HG03521 (cell line): ENCODE measurements at regions not wholly inside any gene's neighbourhood (a gene's known extent, or its start where the extent isn't known, plus 50 kb on each side); places are given as distances from the start of the nearest gene placed in this dataset.
"Not testable (repeated sequence)": the region's sequence is repeated elsewhere in the genome, so short reads cannot be mapped to it uniquely, and the experiment has no call there.

Source experiments
- ATAC-seq: cut with Tn5 transposase; IDR thresholded peaks from one replicate; pipeline ENCODE4 v1.9.1; 2021; ENCODE audit warnings: mild to moderate bottlenecking, moderate library complexity; ENCODE audit not compliant: unreplicated experiment

DNA sequence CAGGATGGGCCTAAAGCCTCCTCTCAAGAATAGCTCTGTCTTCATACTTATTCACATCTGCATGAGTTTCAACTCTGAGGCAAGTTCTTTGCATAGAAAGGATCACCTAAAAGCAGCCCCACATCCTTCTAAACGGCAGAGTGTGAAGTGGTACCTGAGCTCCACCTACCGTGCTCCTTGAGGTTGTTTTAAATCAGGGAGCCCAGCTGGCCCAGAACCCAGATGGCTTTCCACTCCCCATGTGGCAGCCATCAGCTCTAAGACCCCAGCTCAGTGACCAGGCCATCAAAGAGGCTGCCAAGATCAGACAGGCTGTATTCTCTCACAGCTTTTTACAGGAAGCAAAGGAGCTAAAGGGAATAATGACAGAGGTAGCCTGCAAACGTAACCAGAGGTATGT is 299.3 kb downstream of the RASEF start:
- ATAC-seq, result no peak

GRCh38 chr9:82764061-82764668 is 298.8 kb downstream of the RASEF start:
- ATAC-seq, result no peak

DNA sequence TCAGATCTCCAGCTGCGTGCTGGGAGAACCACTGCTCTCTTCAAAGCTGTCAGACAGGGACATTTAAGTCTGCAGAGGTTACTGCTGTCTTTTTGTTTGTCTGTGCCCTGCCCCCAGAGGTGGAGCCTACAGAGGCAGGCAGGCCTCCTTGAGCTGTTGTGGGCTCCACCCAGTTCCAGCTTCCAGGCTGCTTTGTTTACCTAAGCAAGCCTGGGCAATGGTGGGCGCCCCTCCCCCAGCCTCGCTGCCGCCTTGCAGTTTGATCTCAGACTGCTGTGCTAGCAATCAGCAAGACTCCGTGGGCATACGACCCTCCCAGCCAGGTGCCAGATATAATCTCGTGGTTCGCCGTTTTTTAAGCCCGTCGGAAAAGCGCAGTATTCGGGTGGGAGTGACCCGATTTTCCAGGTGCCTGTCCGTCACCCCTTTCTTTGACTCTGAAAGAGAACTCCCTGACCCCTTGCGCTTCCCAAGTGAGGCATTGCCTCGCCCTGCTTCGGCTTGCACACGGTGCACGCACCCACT is 288.2 kb downstream of the RASEF start:
- ATAC-seq, result not testable (repeated sequence)

- ATAC-seq, result no peak
These were observed 286.4 kb downstream of the RASEF start for GRCh38 chr9:82776508-82776907.

- ATAC-seq, result no peak
These were observed 285.6 kb downstream of the RASEF start for GRCh38 chr9:82777366-82777765.

DNA sequence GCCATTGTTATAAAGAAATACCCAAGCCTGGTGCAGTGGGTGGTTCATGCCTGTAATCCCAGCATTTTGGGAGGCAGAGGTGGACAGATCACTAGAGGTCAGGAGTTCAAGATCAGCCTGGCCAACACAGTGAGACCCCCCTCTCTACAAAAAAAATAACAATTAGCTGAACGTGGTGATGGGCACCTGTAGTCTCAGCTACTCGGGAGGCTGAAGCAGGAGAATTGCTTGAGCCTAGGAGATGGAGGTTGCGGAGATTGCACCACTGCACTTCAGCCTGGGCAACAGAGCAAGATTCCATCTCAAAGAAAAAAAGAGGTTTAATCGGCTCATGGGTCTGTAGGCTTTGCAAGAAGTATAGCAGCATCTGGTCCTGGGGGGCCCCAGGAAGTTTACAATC is 284.0 kb downstream of the RASEF start:
- not testable (repeated sequence) for ATAC-seq

- ATAC-seq, result no peak
These were observed 282.9 kb downstream of the RASEF start for GRCh38 chr9:82780017-82780416.

- ATAC-seq, result no peak
These were observed 281.0 kb downstream of the RASEF start for GRCh38 chr9:82781921-82782392.

DNA sequence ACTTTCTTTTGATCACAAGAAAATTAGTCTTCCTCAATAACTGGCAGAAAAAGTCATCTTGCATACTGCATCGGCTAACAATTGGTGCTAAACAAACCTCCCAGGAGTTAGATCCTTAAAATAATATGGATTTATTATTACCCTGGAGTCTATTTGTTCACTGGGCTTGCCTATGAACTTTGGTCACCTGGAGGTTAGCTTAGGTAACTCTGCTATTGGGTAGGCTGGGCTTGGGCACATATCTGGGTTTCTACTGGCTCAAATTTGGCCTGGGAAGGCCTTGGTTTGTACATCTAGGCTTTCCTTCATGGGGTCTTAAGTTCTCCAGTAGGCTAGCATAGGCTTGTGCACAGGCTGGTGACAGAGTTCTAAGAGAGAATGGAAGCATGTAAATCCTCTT is 279.9 kb downstream of the RASEF start:
- no peak for ATAC-seq

DNA sequence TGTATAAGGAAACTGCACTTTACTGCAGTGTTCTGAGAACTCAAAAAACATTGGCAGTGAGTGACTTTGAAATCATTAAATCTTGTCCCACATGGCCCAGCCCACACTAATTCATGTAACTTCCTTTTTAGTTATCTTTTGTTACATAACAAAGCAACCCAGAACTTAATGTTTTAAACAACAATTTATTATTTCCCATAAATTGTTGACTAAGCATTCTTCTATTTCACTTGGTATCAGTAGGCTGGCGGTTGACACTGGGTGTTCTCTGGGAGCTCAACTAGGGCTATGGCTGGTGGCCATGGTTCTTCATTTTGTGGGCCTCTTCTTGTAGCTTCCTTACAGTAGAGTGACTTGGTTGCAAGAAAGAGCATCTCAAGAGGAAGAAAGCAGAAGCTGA is 278.4 kb downstream of the RASEF start:
- no peak for ATAC-seq

- no peak for ATAC-seq
These were observed 273.7 kb downstream of the RASEF start for GRCh38 chr9:82789155-82789824.

- ATAC-seq, result no peak
These were observed 272.1 kb downstream of the RASEF start for GRCh38 chr9:82790875-82791274.

GRCh38 chr9:82791692-82792091 is 271.2 kb downstream of the RASEF start:
- no peak for ATAC-seq

- no peak for ATAC-seq
These were observed 265.4 kb downstream of the RASEF start for GRCh38 chr9:82797534-82797933.

DNA sequence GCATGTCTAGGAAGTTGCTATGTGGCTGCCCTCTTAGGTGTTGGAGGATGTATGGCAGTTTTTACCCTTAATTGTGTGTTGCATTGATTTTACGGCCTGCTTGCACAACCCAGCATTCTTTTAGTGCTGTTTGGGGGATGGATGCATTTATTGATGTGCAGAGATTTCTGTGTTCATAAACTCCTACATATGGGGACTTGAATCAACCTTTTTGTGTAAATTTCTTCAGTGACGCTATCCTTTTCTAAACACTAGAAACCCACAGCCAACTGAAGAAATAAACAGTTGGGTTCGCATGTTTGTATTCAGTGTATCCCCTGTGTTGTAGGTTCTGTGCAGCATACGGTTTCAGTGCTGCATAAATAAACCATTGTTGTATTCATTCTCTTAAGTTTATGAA is 263.7 kb downstream of the RASEF start:
- no peak for ATAC-seq

DNA sequence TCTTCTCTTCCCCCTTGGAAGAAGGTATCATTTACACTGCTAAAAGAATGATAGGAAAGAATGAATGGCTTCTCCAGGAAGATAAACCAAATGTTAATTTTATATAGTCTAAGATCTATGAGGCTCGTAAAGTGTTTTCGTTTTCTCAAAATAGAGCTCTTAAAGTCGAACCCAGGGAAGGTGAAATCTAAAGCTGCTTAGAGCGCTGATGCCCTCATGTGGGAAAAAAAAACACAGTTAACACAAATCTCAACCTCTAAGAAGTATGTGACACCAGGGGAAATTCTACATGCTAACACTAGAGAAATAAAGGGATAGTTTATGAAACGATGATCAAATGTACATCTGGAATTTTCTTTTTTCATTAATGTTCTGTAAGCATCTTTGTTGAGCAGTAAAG is 257.9 kb downstream of the RASEF start:
- ATAC-seq, result no peak

GRCh38 chr9:82808478-82808877 is 254.5 kb downstream of the RASEF start:
- ATAC-seq, result no peak

GRCh38 chr9:82810915-82811314 is 252.0 kb downstream of the RASEF start:
- no peak for ATAC-seq

GRCh38 chr9:82819260-82819659 is 243.7 kb downstream of the RASEF start:
- no peak for ATAC-seq

- no peak for ATAC-seq
These were observed 242.8 kb downstream of the RASEF start for GRCh38 chr9:82820186-82820585.

- ATAC-seq, result no peak
These were observed 233.1 kb downstream of the RASEF start for GRCh38 chr9:82829818-82830217.

DNA sequence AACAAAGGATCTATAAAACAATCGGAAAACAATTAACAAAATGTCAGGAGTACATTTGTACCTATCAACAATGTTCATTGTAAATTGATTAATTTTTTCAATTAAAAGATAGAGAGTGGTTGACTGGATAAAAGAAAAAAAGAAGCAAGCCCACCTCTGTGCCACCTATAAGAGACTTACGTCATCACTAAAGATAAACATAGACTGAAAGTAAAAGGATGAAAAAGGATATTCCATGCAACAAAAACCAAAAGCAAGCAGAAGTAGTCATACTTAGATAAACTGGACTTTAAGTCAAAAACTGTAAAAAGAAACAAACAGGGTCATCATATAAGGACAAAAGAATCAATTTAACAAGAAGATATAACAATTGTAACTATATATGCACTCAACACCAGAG is 197.4 kb downstream of the RASEF start:
- no peak for ATAC-seq
